ENCODE measurements at regions not wholly inside any gene's neighbourhood (a gene's known extent, or its start where the extent isn't known, plus 50 kb on each side); places are given as distances from the start of the nearest gene placed in this dataset.

DNA sequence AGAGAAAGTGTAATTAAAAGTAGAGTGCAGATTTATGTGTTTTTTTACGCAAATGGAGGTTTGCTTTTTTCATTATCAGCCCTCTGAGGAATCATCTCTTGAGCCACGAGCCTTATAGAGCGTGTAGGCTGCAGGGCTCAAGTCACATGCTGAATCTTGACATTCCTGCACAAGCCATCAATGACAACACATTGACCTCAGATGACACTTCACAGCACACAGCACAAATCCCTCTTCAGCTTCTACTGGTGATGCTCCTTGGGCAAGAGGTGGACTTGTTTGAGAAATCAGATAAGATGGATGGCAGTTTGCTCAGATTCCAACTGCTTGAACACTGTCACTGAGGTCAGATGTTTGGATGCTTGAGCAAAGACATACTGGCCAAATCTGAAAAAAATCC is 250.6 kb downstream of the SNCA start:
- TF ChIP-seq POLR2A (IDR thresholded peaks at IDR 0.05; ENCODE audit: low read depth, low read length) = no peak
- FAIRE-seq = no peak
- no peak for DNase-seq (ENCODE audit: insufficient read length, low spot score)

DNA sequence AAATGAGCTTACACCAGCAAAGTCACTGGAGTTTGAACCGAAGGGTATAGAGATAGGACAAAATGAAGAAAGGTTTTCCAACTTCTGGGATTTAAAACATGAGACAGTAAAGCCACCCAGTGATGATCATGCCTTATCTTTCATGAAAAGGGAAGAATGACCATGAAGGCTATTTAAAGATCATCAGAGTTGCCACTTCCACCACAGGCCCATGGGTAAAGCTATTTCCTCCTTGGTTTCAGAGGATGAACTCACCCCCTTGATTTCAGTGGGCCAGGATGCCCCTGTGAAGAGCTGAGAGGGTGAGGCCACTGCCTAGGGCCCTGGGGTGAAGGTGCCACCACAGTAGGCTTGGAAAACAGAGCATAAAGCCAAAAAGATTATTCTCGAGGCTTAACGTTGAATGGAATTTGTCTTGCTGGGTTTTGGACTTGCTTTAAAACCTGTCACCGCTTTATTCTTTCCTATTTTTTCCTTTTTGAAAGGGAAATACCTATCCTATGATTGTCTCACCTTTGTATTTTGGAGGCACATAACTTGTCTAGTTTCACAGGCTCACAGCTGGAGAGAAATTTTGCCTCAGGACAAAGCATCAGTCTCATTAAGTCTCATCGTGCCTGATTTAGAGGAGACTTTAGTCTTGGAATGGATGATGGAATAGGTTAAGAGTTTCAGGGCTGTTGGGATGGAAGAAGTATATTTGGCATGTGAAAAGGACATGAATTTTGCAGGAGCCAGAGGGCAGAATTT is 254.0 kb downstream of the SNCA start:
- FAIRE-seq (no peak), DNase-seq (ENCODE audit: insufficient read length, low spot score) (no peak)
- TF ChIP-seq POLR2A (IDR thresholded peaks at IDR 0.05; ENCODE audit: low read depth, low read length) = no peak

DNA sequence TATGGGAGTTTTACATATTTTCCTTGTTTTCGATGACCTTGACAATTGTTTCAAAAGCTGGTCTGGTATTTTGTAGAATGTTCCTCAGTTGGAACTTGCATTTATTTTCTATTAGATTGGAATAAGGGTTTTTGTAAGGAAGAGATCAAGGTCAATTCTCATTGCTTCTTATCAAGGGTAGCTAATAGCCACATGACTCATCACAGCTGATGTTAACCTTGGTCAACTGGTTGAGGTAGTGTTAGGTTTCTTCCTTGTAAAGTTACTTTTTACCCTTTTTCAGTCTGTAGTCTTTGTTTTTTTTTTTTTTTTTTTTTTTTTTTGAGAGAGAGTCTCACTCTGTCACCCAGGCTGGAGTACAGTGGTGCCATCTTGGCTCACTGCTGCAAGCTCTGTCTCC is 257.2 kb downstream of the SNCA start:
- TF ChIP-seq POLR2A (IDR thresholded peaks at IDR 0.05; ENCODE audit: low read depth, low read length) = no peak
- DNase-seq (ENCODE audit: insufficient read length, low spot score) (no peak), FAIRE-seq (no peak)

DNA sequence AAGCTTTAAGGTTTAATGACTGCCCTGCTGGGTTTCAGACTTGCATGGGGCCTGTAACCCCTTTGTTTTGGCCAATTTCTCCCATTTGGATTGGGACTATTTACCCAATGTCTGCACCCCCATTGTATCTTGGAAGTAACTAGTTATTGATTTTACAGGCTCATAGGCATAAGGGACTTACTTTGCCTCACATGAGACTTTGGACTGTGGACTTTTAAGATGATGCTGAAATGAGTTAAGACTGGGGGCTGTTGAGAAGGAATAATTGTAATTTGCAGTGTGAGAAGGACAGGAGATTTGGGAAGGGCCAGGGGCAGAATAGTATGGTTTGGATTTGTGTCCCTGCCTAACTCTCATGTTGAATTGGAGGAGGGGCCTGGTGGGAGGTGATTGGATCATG is 260.7 kb downstream of the SNCA start:
- DNase-seq (ENCODE audit: insufficient read length, low spot score) (no peak), FAIRE-seq (no peak)
- TF ChIP-seq POLR2A (IDR thresholded peaks at IDR 0.05; ENCODE audit: low read depth, low read length) = no peak

DNA sequence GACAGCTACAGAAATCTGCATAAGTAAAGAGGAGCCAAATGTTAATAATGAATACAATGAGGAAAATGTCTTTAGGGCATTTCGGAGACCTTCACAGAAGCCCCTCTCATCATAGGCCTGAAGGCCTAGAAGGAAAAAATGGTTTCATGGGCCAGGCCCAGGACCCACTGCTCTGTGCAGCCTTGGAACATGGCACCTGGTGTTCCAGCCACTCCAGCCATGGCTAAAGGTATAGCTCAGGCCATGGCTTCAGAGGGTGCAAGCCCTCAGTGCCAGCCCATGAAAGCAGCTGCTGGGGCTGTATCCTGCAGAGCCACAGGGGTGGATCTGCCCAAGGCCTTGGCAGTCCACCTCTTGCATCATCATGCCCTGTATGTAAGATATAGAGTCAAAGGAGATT is 261.1 kb downstream of the SNCA start:
- no peak for FAIRE-seq
- DNase-seq (ENCODE audit: insufficient read length, low spot score) = no peak

DNA sequence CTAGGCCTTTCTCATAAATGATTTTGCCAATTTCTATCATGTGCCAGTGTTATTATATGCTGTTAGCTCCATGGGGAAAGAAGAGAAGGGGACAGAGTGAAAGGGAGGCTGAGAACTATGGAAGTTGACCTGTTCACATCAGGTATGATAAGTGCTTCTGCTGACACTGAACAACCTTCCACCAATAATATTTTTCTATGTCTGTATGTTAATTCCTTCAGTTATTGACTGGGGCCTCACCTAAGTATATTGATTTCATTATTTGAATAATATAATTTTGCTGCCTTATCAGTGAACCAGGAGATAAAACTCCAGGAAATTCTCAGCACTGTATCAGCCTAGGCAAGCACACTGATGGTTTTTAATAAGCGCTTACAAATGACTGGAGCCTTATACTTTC is 262.8 kb downstream of the SNCA start:
- DNase-seq (ENCODE audit: insufficient read length, low spot score) (no peak), FAIRE-seq (no peak)
- no peak for TF ChIP-seq POLR2A (IDR thresholded peaks at IDR 0.05; ENCODE audit: low read depth, low read length)

More for the DNA sequence above, 261.1 kb downstream of the SNCA start:
- TF ChIP-seq POLR2A (IDR thresholded peaks at IDR 0.05; ENCODE audit: low read depth, low read length) = no peak

DNA sequence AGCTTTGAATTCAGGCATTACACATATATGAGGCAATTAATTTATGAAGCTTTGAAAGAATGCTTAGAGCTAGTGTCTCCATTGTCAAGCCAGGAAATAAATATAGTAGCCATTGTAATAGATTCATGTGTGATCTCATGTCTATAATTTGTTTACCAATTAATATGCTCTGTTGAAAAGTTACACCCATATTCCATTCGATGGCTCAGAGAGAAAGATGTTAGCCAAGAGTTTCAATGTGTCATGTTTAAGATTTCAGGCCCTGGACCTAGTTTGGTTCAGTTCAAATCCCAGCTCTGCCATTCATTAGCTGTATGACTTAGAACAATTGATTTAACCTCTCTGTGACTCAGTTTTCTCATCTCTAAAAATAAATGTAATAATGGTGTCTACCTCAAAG is 263.3 kb downstream of the SNCA start:
- DNase-seq (ENCODE audit: insufficient read length, low spot score) (no peak), FAIRE-seq (no peak)
- no peak for TF ChIP-seq POLR2A (IDR thresholded peaks at IDR 0.05; ENCODE audit: low read depth, low read length)

DNA sequence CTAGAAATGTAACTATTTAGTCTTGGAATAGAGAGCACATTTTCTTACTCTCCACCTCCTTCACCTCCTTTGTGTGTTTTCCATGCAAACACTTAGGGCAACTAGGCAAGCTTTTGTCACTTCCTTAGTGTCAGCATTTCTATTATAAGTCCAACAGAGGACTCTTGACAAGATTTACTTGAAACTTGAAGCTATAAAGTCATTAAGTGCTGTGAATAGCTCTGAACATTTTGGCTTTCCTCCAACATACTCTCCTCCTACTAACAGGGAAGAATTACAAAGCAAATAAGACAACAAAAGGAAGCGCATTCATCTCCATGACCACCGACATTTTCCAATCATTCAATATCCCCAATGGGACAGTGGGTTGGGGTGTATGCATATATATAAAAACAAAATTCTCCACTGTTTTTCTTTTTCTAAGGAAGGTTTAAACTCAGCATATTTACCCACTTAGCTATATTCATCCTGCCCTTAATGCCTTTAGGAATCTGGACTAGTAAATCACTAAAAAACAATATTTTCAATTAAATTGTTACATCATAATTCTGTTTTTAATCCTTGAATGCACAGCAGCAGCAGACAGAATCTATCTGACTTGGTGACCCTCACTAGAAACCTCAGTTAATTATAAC is 264.6 kb downstream of the SNCA start:
- DNase-seq (ENCODE audit: insufficient read length, low spot score) = no peak
- no peak for TF ChIP-seq POLR2A (IDR thresholded peaks at IDR 0.05; ENCODE audit: low read depth, low read length)
- no peak for FAIRE-seq

DNA sequence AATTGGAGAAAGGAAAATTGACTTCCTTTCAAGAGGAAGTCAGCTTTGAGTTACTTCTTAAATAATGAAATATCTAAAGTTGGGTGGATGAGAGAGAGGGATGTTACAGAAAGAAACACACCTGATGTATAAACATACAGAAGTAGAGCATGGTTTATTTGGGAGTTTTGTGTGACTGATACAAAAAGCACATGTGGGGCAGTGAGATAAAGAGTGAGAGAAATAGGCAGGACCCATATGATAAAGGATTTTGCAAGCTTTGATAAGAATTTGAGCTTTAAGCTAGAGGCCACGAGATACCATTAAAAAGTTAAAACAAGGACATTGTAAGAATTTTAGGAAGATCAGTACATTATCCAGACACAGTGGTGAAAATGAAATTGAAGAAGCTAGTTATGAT is 263.3 kb upstream of the GPRIN3 start:
- DNase-seq (ENCODE audit: insufficient read length, low spot score) = no peak
- no peak for FAIRE-seq
- no peak for TF ChIP-seq POLR2A (IDR thresholded peaks at IDR 0.05; ENCODE audit: low read depth, low read length)

DNA sequence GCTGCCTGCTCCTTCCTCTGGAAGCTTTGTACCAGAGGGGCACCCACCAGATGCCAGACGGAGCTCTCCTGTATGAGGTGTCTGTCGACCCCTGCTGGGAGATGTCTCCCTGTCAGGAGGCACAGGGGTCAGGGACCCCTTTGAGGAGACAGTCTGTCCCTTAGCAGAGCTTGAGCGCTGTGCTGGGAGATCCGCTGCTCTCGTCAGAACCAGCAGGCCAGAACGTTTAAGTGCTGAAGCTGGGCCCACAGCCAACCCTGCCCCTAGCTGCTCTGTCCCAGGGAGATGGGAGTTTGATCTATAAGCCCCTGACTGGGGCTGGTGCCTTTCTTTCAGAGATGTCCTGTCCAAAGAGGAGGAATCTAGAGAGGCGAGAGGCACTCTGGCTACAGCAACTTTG is 260.3 kb upstream of the GPRIN3 start:
- no peak for TF ChIP-seq POLR2A (IDR thresholded peaks at IDR 0.05; ENCODE audit: low read depth, low read length)
- no peak for FAIRE-seq
- DNase-seq (ENCODE audit: insufficient read length, low spot score) = no peak

DNA sequence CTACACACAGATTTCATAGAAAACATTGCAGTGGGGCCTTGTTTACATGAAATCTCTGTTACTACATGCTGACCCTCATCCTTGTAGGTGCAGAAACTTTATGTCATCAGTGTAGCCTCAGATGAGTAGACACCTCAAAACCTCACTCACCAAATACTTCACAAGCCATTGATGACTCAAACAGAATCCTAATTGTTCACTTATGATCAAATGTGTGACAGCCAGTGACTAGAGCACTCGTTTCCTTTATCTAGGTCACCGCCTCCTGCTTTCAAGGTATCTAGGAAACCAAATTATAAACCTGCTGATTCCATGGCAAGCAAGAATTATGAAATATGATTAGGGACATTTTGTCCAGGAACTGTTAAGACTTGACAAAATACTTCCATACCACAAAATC is 255.8 kb upstream of the GPRIN3 start:
- TF ChIP-seq POLR2A (IDR thresholded peaks at IDR 0.05; ENCODE audit: low read depth, low read length) = no peak
- DNase-seq (ENCODE audit: insufficient read length, low spot score) (no peak), FAIRE-seq (no peak)

DNA sequence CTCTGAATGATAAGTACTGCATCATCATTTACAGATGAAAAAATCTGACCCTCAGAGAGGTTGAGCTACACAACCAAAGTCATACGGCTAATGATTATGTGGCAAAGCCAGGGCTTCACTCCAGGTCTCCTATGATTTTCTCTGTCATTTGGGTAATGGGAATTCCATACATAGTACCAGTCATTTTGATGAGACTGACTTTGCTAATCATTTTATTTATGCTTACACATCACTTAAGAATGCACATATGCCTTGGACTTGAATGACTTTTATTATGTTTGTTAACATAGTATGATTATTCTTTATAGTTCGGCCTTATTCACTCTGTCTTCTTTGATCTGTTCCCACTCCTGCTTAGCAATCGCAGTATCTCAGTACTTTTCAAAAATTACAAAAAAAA is 255.1 kb upstream of the GPRIN3 start:
- TF ChIP-seq POLR2A (IDR thresholded peaks at IDR 0.05; ENCODE audit: low read depth, low read length) = no peak
- DNase-seq (ENCODE audit: insufficient read length, low spot score) (no peak), FAIRE-seq (no peak)

DNA sequence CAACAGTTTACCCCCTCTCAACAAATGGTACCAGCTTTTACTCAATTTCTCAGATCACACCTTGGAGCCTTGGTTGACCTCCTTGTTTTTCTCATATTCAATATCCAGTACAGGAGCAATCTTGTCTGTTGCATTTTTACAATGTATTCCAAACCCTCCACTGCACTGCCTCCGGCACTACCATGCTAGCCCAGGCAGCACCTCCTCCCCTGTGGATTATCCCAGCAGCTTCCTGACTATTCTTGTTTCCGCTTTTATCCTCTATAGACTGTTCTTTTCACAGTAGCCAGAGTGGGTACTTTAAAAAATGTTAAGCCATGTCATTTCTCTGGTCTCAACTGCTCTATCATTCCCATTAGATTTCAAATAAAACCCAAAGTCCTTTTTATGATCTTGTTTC is 253.4 kb upstream of the GPRIN3 start:
- DNase-seq (ENCODE audit: insufficient read length, low spot score) (no peak), FAIRE-seq (no peak)
- no peak for TF ChIP-seq POLR2A (IDR thresholded peaks at IDR 0.05; ENCODE audit: low read depth, low read length)

DNA sequence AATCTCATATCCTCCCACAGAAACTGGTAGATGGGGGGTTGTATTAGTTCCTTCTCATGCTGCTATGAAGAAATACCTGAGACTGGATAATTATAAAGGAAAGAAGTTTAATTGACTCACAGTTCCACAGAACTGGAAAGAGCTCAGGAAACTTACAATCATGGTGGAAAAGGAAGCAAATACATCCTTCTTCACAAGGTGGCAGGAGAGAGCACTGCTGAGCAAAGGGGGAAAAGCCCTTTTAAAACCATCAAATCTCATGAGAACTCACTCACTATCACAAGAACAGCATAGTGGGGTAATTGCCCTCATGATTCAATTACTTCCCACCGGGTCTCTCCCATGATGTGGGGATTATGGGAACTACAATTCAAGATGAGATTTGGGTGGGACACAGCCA is 250.5 kb upstream of the GPRIN3 start:
- no peak for TF ChIP-seq POLR2A (IDR thresholded peaks at IDR 0.05; ENCODE audit: low read depth, low read length)
- FAIRE-seq = no peak
- DNase-seq (ENCODE audit: insufficient read length, low spot score) = no peak

DNA sequence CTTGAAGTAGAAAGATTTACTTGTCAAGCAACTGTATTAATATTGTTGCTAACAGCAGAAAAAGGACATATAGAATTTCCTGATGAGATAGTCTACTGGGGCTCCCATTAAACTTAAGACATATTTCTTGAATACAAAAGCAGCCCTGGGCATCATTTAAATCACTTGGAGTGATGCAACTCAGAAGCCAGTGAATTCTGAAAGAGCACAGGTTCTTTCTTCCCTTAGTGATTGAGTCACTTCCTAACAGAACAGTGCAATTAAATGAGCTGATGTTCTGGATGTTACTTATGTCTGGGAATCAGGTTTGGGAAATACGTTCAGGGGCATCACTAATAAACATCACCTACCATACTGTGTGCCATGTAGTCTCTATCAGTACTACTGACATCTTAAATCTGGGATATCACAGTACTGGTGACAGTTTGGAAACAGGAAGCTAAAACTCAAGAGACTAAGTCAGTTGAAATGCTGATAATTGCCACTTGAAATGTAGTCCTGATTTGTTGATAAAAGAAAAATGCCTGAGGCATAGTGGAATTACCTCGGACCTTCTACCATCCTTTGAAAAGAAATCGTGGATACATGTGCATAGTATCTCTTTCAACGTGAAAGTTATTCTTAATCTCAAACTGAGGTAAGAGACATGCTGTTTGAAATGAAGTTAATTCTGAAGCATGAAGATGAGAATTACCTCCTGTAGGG is 249.2 kb upstream of the GPRIN3 start:
- no peak for TF ChIP-seq POLR2A (IDR thresholded peaks at IDR 0.05; ENCODE audit: low read depth, low read length)
- FAIRE-seq (no peak), DNase-seq (ENCODE audit: insufficient read length, low spot score) (no peak)
